ENCODE measurements at regions not wholly inside any gene's neighbourhood (a gene's known extent, or its start where the extent isn't known, plus 50 kb on each side); places are given as distances from the start of the nearest gene placed in this dataset.
"Not testable (repeated sequence)": the region's sequence is repeated elsewhere in the genome, so short reads cannot be mapped to it uniquely, and the experiment has no call there.

GRCh38 chr5:119897537-119898370, 268.4 kb downstream of the FAM170A start:
- no peak for FAIRE-seq

- FAIRE-seq, result no peak
Observed at GRCh38 chr5:119899981-119900380, 270.6 kb downstream of the FAM170A start.

DNA sequence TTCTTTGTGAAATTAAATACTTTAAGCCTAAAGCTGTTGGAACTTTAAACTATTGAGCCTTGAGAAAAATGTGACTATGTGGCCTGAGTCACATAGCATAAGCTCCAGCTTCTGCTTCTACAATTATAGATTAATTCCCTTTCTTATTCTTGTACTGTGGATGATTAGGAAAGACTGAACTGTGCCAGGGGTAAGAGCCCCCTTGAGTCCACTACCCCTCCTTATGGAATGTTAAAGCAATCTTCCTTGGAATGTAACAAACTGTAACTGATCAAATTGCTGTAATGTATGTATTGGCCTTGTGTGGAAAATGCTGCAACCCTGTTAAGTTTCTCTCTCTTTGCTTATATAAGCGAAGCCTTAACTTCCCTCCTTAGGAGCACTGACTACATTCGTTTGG, 273.2 kb downstream of the FAM170A start:
- FAIRE-seq, result no peak

DNA sequence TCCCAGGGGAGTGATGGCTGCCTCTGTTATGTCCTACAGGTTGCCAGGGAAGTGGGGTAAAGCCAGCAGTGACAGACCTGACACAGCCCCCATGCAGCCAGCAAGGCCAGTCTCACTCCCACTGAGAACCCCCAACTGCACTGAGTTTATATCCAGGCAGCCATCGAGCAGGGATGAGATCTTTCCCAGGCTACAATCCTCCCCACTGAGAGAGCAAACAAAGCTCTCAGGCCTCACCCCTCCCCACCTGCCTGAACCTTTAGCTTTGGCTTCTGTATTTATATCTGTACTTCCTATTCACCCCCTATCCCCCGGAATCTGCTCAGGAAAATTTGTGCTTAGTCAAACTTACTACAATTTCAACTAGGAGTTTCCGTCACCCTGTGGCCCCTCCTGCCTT, 284.1 kb downstream of the FAM170A start:
- FAIRE-seq, result no peak

DNA sequence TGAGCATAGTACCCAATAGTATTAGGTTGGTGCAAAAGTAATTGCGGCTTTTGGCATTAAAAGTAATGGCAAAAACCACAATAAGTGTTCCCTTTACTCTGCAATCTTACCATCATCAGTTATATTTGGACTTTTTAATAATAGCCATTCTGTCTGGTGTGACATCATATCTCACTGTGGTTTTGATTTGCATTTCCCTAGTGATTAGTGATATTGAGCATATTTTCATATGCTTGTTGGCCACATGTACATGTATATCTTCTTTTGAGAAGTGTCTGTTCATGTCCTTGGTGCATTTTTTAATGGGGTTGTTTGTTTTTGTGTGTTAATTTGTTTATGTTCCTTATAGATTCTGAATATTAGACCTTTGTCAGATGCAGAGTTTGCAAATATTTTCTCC, 289.9 kb downstream of the FAM170A start:
- no peak for FAIRE-seq

DNA sequence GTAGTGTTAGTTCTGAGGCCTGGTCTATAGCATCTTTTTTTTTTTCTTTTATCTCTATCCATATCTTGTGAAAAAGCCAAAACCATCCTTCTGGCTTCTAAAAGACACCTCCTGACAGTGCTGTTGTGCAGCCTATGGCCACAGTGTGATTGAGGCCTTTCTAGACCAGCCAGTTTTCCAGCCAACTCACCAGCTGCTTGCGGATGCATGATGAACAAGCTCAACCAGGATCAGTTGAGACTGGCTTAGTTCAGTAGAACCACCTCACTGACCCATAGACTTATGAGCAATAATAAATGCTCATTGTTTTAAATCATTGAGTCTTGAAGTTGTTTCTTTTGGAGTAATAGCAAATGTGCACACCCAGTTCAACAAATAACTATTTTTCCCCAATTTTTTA, 296.9 kb downstream of the FAM170A start:
- FAIRE-seq, result no peak

DNA sequence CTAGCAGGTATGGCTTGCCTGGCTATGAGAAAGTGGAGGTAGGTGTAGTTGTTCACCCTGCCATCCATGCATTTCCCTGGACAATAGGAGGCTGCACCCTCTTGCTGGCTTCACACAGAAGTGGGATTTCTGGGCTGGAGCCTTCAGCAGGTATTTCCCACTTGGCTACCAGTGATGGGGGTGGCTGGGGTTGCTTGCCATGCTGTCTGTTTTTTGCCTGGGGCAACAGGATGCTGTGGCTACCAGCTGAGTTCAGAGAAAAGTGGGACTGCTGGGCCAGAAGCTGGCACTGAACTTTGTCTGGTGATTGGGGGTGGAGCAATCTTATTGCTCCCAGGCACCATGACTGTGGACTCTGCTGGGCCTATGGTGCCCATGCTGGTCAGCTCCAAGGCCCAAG, 299.6 kb downstream of the FAM170A start:
- no peak for FAIRE-seq

DNA sequence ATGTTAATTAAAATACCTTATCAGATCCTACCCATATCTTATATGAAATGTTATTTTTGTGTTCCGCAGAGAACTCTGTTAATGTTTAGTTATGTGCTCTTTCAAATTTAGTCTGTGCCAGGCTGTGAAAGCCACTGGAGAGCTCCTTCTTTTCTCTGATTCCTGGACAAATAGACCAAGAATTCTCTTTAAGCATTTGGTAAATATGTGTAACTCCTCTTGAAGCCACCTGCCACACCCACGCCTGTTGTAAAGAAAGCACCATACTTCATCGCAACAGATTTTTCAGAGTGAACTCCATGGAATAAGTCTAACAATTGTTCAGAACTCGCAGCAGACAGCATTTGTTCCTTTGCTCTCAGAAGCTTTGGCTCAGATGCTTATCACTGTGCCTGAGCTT, 301.1 kb downstream of the FAM170A start:
- no peak for FAIRE-seq

DNA sequence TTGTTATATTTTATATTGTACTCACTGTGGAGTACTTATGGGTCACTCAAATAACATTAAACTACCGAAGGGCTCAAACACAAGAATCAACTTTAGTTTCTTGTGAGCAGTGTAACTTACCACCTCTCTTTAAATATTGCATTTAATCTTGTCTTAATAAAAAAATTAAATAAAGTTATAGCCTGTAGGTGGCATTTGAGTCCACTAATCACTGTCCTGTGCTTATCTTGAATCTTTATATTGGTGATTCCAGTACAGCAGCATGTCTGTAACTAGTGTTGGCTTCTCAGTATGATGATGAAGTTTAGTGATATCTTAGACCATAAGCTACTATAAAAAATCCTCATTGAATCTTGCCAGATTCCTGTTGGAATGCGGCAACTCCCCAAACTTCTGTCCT, 313.8 kb downstream of the FAM170A start:
- FAIRE-seq, result no peak

GRCh38 chr5:119945691-119946090, 316.3 kb downstream of the FAM170A start:
- FAIRE-seq, result no peak

GRCh38 chr5:119948162-119948561, 318.8 kb downstream of the FAM170A start:
- no peak for FAIRE-seq

- FAIRE-seq, result no peak
Observed at GRCh38 chr5:119949426-119949999, 320.2 kb downstream of the FAM170A start.

- FAIRE-seq, result no peak
Observed at GRCh38 chr5:119951330-119951934, 322.1 kb downstream of the FAM170A start.

- no peak for FAIRE-seq
Observed at GRCh38 chr5:119953474-119953873, 324.1 kb downstream of the FAM170A start.

GRCh38 chr5:119954106-119954505, 324.7 kb downstream of the FAM170A start:
- no peak for FAIRE-seq

- no peak for FAIRE-seq
Observed at GRCh38 chr5:119961993-119962392, 332.6 kb downstream of the FAM170A start.

DNA sequence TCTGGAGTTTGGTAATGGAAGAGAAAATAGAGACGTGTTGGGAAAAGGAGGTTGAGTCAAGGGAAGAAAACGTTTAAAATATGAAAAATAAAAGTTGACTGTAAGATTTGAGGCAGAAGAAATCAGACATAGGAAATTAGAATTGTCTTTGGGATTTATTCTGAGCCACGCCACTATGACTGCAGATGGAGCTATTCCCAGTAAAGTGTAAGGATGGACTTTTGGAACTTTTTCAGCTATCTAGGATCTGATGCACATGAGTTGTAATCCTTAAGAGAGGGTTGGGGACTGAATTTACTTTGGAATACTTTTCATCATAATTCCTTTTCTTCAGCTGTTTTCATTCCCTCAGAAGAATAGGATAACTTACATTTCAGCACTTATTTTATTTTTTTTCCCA, 336.7 kb downstream of the FAM170A start:
- no peak for FAIRE-seq

- FAIRE-seq, result no peak
Observed at GRCh38 chr5:119968690-119969089, 339.3 kb downstream of the FAM170A start.

GRCh38 chr5:119987077-119987476, 357.7 kb downstream of the FAM170A start:
- FAIRE-seq, result not testable (repeated sequence)

- FAIRE-seq, result no peak
Observed at GRCh38 chr5:119991625-119992024, 362.3 kb downstream of the FAM170A start.

DNA sequence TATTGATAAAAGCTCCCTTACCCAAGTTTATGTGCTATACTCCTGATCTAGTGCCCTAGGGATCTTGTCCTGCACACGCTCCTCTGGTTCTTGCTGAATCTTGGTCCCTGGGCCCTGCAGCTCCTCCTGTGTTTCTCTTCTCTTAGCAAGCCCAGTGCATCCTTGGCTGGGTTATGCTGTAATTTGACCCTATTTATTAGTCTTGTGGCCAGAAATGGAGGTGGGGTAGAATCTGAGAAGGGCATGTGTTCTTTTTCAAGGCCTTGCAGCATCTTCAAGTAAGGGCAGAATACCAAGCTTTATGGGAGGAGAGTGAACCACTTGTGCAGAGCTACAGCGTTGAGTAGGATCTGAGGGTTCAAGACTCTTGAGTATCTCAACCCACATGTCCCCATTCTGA, 366.8 kb downstream of the FAM170A start:
- no peak for FAIRE-seq

DNA sequence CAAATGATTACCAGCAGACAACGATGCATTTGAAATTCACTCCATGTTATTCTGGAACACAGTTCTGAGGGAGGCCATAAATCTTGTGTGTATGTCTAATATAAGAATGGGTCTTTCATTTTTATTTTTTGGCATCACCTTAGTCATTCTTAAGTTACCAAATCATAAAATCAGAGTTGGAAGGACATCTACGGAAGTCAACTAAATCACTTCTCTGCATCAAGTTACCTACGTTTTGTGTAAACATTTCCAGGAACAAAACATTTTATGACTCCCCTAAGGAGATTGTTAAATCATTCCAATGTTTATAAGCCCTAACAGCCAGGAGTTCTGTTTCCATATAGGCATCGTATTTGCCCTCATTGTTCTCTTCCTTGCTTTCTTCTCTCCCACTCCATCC, 378.2 kb downstream of the FAM170A start:
- no peak for FAIRE-seq

DNA sequence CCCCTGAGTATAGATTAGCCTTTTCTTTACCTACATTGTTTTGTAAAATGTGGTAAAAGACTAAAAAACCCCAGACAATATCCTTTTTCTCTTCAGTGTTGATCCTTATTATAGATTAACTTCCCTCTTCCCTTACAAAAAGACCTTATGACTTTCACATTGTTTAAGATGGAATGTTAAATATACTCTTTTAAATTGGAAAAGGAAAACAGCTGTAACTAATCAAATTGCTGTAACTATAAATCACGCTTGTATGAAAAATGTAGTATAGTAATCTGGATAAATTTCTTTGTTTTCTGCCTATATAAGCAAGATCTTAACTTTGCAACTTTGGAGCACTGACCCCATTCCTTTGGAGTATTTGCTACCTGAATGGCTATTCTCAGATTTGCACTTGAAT, 383.1 kb downstream of the FAM170A start:
- FAIRE-seq, result no peak

DNA sequence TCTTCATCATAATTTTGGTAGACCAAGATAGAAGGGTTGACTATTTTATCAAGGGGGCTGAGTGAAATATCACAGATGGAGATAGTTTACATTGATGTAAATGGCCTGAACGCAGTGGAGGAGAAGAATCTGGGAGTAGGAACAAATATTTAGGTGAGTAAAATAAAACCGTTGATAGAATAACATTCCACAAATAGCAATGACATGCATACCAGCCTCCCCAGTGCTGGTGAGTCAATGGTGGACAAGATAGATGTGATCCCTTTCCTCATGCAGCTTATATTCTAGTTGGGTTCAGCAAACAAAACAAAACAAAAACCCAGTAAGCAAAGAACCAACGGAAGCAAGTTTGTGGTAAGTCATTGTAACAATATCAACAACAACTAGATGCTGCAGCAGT, 385.2 kb downstream of the FAM170A start:
- FAIRE-seq, result no peak

All from islet of Langerhans (tissue), 1 donor.